Skeletal muscle tissue (tissue), 3 donors: ENCODE measurements at regions not wholly inside any gene's neighbourhood (a gene's known extent, or its start where the extent isn't known, plus 50 kb on each side); places are given as distances from the start of the nearest gene placed in this dataset.
"Not testable (repeated sequence)": the region's sequence is repeated elsewhere in the genome, so short reads cannot be mapped to it uniquely, and the experiment has no call there.

Experiments used
- H3K27ac ChIP-seq: one replicate; pipeline ENCODE4 v1.7.0; 2013; ENCODE audit warnings: mild to moderate bottlenecking, low read depth, low read length, inconsistent platforms
- H3K27me3 ChIP-seq, 3 donors: one replicate each; pipeline ENCODE4 v1.7.0; 2013; ENCODE audit warnings: low read length in 3 of 3; ENCODE audit not compliant: control insufficient read depth in 3 of 3, insufficient read depth in 3 of 3
- H3K36me3 ChIP-seq, 3 donors: one replicate each; pipeline ENCODE4 v1.7.0; 2013; ENCODE audit warnings: low read length in 3 of 3; ENCODE audit not compliant: control insufficient read depth in 3 of 3, insufficient read depth in 3 of 3
- H3K4me1 ChIP-seq, 3 donors: one replicate each; pipeline ENCODE4 v1.7.0; 2013; ENCODE audit warnings: low read length in 3 of 3, mild to moderate bottlenecking in 3 of 3; ENCODE audit not compliant: control insufficient read depth in 3 of 3, insufficient read depth in 3 of 3
- H3K4me3 ChIP-seq, 3 donors: one replicate each; pipeline ENCODE4 v1.7.0; 2013; ENCODE audit warnings: low read length in 3 of 3
- H3K9ac ChIP-seq, 3 donors: one replicate each; pipeline ENCODE4 v1.7.0; 2013; ENCODE audit warnings: low read length in 3 of 3, mild to moderate bottlenecking in 3 of 3, moderate library complexity in 2 of 3, low read depth in 1 of 3
- H3K9me3 ChIP-seq, 3 donors: one replicate each; pipeline ENCODE4 v1.7.0; 2013; ENCODE audit warnings: low read length in 3 of 3; ENCODE audit not compliant: control insufficient read depth in 3 of 3
- donor health status: Osteomylitis.

DNA sequence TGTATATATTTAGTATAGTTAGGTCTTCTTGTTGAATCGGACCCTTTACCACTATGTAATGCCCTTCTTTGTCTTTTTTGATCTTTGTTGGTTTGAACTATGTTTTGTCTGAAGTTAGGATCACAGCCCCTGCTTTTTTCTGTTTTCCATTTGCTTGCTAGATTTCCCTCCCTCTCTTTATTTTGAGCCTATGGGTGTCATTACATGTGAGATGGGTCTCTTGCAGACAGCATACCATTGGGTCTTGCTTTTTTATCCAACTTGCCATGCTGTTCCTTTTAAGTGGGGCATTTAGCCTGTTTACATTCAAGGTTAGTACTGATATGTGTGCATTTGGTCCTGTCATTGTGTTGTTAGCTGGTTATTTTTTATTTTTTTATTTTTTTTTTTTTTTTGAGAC, 224.6 kb downstream of the INSC start:
- Histone ChIP-seq H3K27me3 (no peaks in the 10 kb centered on the region), H3K9ac (no peak overlapping the region), H3K9me3 (peaks cover 0 to 6% (median 0%) of the 10 kb centered on the region in 3 donors), H3K36me3 (no peaks in the 10 kb centered on the region), H3K27ac (no peak overlapping the region), H3K4me1 (no peaks in the 10 kb centered on the region), H3K4me3 (no peak overlapping the region)

DNA sequence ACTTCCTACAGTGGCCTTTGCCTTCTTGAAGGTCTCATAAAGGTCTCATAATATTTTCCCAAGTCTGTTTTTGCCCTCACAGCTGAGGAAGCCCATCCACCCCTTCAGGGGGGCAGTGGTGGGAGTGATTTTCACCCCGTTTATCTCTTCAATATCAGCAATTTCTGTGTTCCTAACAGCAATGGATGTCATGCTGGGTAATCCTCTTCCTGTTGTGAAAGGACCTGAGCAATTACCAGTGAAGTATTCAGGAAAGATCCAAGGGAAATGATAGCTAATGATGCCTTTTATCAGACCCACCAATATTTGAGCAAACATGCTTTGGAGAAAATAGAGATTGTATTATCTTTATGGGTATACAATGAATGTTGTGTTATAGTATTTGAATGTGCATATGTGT, 226.9 kb downstream of the INSC start:
- Histone ChIP-seq H3K36me3 (no peaks in the 10 kb centered on the region), H3K27ac (no peak overlapping the region), H3K9ac (no peak overlapping the region), H3K4me1 (no peaks in the 10 kb centered on the region), H3K9me3 (peaks cover 0 to 6% (median 0%) of the 10 kb centered on the region in 3 donors), H3K27me3 (no peaks in the 10 kb centered on the region), H3K4me3 (no peak overlapping the region)

DNA sequence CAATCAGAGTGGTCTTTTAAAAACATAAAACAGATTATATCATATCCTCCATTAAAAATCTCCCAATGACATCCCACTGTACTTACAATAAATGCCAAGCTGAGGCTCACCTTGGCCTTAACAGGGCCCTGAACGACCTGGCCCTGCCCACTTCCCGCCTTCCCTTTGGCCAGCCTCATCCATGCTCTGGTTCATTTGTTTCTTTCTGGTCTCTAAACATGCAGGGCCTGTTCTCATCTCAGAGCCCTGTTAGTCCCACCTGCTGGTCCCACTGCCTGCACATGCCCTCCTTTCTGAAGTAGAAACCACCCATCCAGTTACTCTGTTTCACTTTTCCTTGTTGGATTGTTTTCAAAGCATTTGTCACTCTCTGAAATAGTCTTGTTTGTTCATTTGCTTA, 227.4 kb downstream of the INSC start:
- H3K27ac ChIP-seq: no peak overlapping the region
- H3K4me1 ChIP-seq: no peaks in the 10 kb centered on the region
- H3K27me3 ChIP-seq: no peaks in the 10 kb centered on the region
- H3K9ac ChIP-seq: no peak overlapping the region
- no peak overlapping the region for H3K4me3 ChIP-seq
- H3K9me3 ChIP-seq: peaks cover 0 to 6% (median 0%) of the 10 kb centered on the region in 3 donors
- no peaks in the 10 kb centered on the region for H3K36me3 ChIP-seq

DNA sequence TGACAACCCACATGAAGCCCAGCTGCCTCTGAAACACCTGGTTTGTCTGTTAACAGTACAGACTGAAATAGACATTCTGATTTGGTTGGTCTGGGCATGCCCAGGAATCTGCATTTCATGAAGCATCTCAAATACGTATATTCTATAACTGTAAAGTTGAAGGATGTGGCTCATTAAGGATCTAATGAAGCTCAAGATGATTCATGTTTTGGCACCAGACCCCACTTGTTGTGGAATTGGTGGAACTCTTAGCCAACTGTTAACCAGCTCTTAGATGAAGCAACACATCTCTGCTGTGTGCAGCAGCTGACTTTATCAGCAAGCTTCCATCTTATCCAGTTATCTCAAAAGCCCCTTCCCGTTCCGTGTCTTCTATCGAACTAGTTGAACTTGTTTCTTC, 232.2 kb downstream of the INSC start:
- Histone ChIP-seq H3K4me1 (no peaks in the 10 kb centered on the region), H3K9ac (no peak overlapping the region), H3K36me3 (no peaks in the 10 kb centered on the region), H3K27me3 (no peaks in the 10 kb centered on the region), H3K4me3 (no peak overlapping the region), H3K9me3 (no peaks in the 10 kb centered on the region), H3K27ac (no peak overlapping the region)

GRCh38 chr11:15347969-15348734, 233.4 kb downstream of the INSC start:
- H3K4me1 ChIP-seq: no peaks in the 10 kb centered on the region
- no peaks in the 10 kb centered on the region for H3K9me3 ChIP-seq
- H3K27ac ChIP-seq: no peak overlapping the region
- no peaks in the 10 kb centered on the region for H3K36me3 ChIP-seq
- no peak overlapping the region for H3K4me3 ChIP-seq
- no peaks in the 10 kb centered on the region for H3K27me3 ChIP-seq
- H3K9ac ChIP-seq: no peak overlapping the region

DNA sequence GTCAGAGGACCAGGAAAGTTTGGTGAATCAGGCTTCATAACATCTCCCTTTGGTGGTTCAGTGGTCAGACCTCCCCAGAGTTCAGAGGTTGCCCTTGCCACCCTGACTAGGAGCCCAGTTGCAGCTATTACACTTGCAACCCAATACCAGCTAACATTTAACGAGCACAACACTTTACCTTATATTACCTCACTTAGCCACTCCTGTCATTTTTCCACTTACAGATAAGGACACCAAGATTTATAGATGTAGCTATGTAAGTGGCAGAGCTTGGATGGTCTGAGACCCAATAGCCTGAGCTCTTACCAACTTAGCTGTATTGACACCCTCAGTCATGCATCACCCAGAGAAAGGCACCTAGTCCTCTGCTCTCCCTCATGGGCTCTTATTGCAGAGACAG, 234.7 kb downstream of the INSC start:
- no peak overlapping the region for H3K4me3 ChIP-seq
- H3K9ac ChIP-seq: no peak overlapping the region
- H3K27me3 ChIP-seq: no peaks in the 10 kb centered on the region
- no peaks in the 10 kb centered on the region for H3K4me1 ChIP-seq
- H3K36me3 ChIP-seq: no peaks in the 10 kb centered on the region
- H3K9me3 ChIP-seq: no peaks in the 10 kb centered on the region
- H3K27ac ChIP-seq: no peak overlapping the region

DNA sequence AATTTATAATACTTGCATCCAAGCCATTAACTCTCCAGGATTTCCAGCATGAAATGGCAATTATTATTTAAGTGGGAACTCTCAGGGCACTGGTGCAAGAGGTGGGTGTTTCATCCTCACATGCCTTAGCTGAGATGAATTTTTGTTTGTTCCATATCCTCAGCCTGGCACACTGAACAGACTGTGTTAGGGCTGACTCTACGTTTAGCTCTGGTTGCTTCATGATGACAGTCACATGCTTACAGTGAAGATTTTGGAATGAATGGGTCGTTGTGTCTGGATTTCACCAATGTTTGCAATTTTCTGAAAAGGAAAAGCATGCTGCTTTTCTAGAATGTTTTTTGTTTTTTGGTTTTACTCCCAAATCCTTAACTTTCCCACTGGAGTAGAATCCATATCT, 246.6 kb downstream of the INSC start:
- no peak overlapping the region for H3K27ac ChIP-seq
- no peak overlapping the region for H3K4me3 ChIP-seq
- no peaks in the 10 kb centered on the region for H3K36me3 ChIP-seq
- peaks cover 0 to 2% (median 0%) of the 10 kb centered on the region in 3 donors for H3K9me3 ChIP-seq
- no peak overlapping the region for H3K9ac ChIP-seq
- H3K4me1 ChIP-seq: no peaks in the 10 kb centered on the region
- no peaks in the 10 kb centered on the region for H3K27me3 ChIP-seq

GRCh38 chr11:15365286-15365685, 250.6 kb downstream of the INSC start:
- H3K9ac ChIP-seq, H3K27ac ChIP-seq, H3K36me3 ChIP-seq, H3K4me3 ChIP-seq, H3K9me3 ChIP-seq, H3K27me3 ChIP-seq, H3K4me1 ChIP-seq: not testable (repeated sequence)

DNA sequence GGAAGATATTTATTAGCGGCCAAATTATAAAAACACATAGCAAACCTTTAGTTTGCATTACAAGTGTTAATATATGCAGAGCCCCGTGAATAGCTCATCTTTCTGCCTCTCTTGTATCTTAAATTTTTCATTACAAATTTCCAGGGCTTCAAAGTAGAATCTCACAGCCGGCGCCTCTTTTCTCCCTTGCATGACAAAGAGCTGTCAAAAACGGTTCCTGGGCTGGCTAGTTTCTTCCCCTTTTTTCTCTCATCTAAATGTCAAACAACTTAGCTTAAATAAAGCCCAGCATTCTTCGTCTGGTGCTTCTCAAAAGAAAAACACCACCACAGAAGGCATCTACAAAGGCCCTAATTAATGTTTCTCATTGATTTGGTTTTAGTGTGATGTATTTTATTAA, 253.0 kb downstream of the INSC start:
- H3K36me3 ChIP-seq: no peaks in the 10 kb centered on the region

DNA sequence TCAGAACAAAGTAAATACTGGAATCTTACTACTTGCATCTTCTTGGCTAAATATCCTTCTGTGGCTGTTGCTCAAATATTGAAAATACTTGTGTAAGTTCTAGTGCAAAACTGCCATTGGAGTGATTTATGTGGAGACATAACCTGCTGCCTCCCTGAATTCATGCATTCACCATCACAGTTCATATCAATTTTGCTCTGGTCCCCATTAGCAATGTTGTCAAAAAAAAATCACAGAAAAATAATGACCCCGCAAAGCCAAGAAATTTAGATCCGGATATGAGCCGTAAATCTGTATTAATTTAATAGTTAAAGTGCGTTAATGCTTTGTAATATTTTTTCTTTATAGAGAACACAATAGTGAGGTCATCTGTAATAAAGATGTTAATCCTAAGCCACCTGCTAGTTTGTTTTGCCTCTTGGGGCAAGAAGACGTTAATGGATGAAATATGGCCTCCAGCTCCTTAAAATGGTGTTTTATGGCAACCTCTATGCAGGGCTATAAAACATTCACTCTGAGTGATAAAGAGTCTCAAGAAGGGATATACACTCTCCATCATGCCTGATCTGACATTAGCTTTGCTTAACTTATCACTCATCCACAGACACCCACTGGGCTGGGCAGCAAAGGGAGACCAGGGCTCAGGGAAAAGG, 255.9 kb downstream of the INSC start:
- H3K27me3 ChIP-seq: no peaks in the 10 kb centered on the region
- no peak overlapping the region for H3K9ac ChIP-seq
- no peak overlapping the region for H3K4me3 ChIP-seq
- peaks cover 0 to 5% (median 0%) of the 10 kb centered on the region in 3 donors for H3K9me3 ChIP-seq
- no peaks in the 10 kb centered on the region for H3K4me1 ChIP-seq
- no peaks in the 10 kb centered on the region for H3K36me3 ChIP-seq
- H3K27ac ChIP-seq: no peak overlapping the region

More for the DNA sequence above, 253.0 kb downstream of the INSC start:
- no peak overlapping the region for H3K27ac ChIP-seq
- H3K27me3 ChIP-seq: no peaks in the 10 kb centered on the region
- H3K4me1 ChIP-seq: no peaks in the 10 kb centered on the region
- peaks cover 0 to 5% (median 0%) of the 10 kb centered on the region in 3 donors for H3K9me3 ChIP-seq
- no peak overlapping the region for H3K9ac ChIP-seq
- no peak overlapping the region for H3K4me3 ChIP-seq
